Ovary (tissue), 3 donors: ENCODE measurements at regions not wholly inside any gene's neighbourhood (a gene's known extent, or its start where the extent isn't known, plus 50 kb on each side); places are given as distances from the start of the nearest gene placed in this dataset.

Source experiments
- EP300 ChIP-seq: sonication (generic); formaldehyde crosslinking; IDR thresholded peaks from one replicate; pipeline ENCODE4 v1.6.1; 2017; ENCODE audit warnings: antibody characterized with exemption
- POLR2A ChIP-seq: fragments of 450-650 bp; IDR thresholded peaks from one replicate; pipeline ENCODE4 v1.6.1; 2017; ENCODE audit warnings: antibody characterized with exemption, mild to moderate bottlenecking, moderate library complexity
- TF ChIP-seq, protein P1 (sequence below), 3 donors: fragments of 450-650 bp in 2 of 3; fragments of 200-600 bp in 1 of 3; IDR thresholded peaks; one replicate each; pipeline versions ENCODE4 v1.5.1 to v1.8.0; 2016 to 2022; ENCODE audit warnings: antibody characterized with exemption in 3 of 3, mild to moderate bottlenecking in 1 of 3
- donor health status: DM: no; HTN: no; CAD: no.

- TF ChIP-seq POLR2A (no peak), EP300 (no peak)
- TF ChIP-seq, protein P1, sequence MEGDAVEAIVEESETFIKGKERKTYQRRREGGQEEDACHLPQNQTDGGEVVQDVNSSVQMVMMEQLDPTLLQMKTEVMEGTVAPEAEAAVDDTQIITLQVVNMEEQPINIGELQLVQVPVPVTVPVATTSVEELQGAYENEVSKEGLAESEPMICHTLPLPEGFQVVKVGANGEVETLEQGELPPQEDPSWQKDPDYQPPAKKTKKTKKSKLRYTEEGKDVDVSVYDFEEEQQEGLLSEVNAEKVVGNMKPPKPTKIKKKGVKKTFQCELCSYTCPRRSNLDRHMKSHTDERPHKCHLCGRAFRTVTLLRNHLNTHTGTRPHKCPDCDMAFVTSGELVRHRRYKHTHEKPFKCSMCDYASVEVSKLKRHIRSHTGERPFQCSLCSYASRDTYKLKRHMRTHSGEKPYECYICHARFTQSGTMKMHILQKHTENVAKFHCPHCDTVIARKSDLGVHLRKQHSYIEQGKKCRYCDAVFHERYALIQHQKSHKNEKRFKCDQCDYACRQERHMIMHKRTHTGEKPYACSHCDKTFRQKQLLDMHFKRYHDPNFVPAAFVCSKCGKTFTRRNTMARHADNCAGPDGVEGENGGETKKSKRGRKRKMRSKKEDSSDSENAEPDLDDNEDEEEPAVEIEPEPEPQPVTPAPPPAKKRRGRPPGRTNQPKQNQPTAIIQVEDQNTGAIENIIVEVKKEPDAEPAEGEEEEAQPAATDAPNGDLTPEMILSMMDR (IDR thresholded peaks at IDR 0.05), result no peak
Measured at GRCh38 chr13:23081901-23082300, 98.9 kb upstream of the SGCG start.
